H1 (cell line): ENCODE measurements at regions not wholly inside any gene's neighbourhood (a gene's known extent, or its start where the extent isn't known, plus 50 kb on each side); places are given as distances from the start of the nearest gene placed in this dataset.

Experiments
- CTCF ChIA-PET: fragments of 300-600 bp; sonication (Branson Sonifier 250); formaldehyde crosslinking; loops from one replicate; lab custom pipeline; 2021; ENCODE audit not compliant: partially characterized antibody; lab: Charles Lee
- POLR2A ChIA-PET: fragments of 300-600 bp; sonication (Branson Sonifier 250); formaldehyde crosslinking; loops from one replicate; lab custom pipeline; 2021; ENCODE audit warnings: inconsistent platforms; ENCODE audit not compliant: partially characterized antibody; lab: Charles Lee
- DNase-seq, 2 experiments: peaks; one replicate each; pipeline versions ENCODE4 v3.0.0 to v3.0.0-alpha.2; 2010 to 2022; ENCODE audit warnings: low spot score in 2 of 2, low read depth in 1 of 2, mixed read lengths in 1 of 2
- FAIRE-seq: peaks from 2 replicates; lab custom pipeline; 2011; peaks lifted over from hg19 to GRCh38; lab: Jason Lieb, UNC
- H2AFZ ChIP-seq: 2 replicates; pipeline ENCODE4 v1.8.1; 2012; ENCODE audit warnings: low read length, inconsistent platforms
- H2AK5ac ChIP-seq: 2 replicates; pipeline ENCODE4 v1.6.1; 2013; ENCODE audit warnings: low read depth, low read length
- H2BK120ac ChIP-seq: replicated peaks from 2 replicates; pipeline ENCODE3; 2013; ENCODE audit warnings: low read depth, low read length, inconsistent platforms
- H2BK12ac ChIP-seq: 2 replicates; pipeline ENCODE4 v1.6.1; 2013; ENCODE audit warnings: low read depth, low read length
- H2BK15ac ChIP-seq: 2 replicates; pipeline ENCODE4 v1.6.1; 2013; ENCODE audit warnings: low read length
- H2BK20ac ChIP-seq: 2 replicates; pipeline ENCODE4 v1.6.1; 2013; ENCODE audit warnings: low read length
- H2BK5ac ChIP-seq: 2 replicates; pipeline ENCODE4 v1.6.1; 2013; ENCODE audit warnings: low read depth, low read length
- H3K14ac ChIP-seq: 2 replicates; pipeline ENCODE4 v1.6.1; 2013; ENCODE audit warnings: inconsistent platforms; ENCODE audit not compliant: insufficient read length
- H3K18ac ChIP-seq: 2 replicates; pipeline ENCODE4 v1.6.1; 2013; ENCODE audit warnings: low read length; ENCODE audit errors: extremely low read depth
- H3K23ac ChIP-seq: 2 replicates; pipeline ENCODE4 v1.6.1; 2013; ENCODE audit warnings: inconsistent platforms; ENCODE audit not compliant: insufficient read length
- H3K23me2 ChIP-seq: 2 replicates; pipeline ENCODE4 v1.6.1; 2013; ENCODE audit warnings: low read depth, low read length
- H3K27ac ChIP-seq: 2 replicates; pipeline ENCODE4 v1.6.1; 2011; ENCODE audit warnings: low read depth, low read length, inconsistent platforms
- H3K27me3 ChIP-seq, 4 experiments: replicated peaks in 1 of 4; 1 replicate in 1 of 4; 2 replicates in 3 of 4; pipeline versions ENCODE4 v1.6.1 to v1.8.1; 2011 to 2013; ENCODE audit warnings: low read length in 3 of 4, mild to moderate bottlenecking in 3 of 4, inconsistent platforms in 2 of 4, mixed read lengths in 2 of 4, moderate library complexity in 1 of 4; ENCODE audit not compliant: control insufficient read depth in 3 of 4, insufficient read depth in 3 of 4; ENCODE audit errors: extremely low read depth in 1 of 4
- H3K36me3 ChIP-seq, 4 experiments: 2 replicates each; pipeline versions ENCODE4 v1.6.1 to v1.8.1; 2011 to 2013; ENCODE audit warnings: mild to moderate bottlenecking in 4 of 4, low read length in 3 of 4, moderate library complexity in 2 of 4, control low read depth in 1 of 4, inconsistent platforms in 1 of 4; ENCODE audit not compliant: insufficient read depth in 4 of 4, control insufficient read depth in 2 of 4
- H3K4ac ChIP-seq: replicated peaks from 2 replicates; pipeline ENCODE3; 2013; ENCODE audit warnings: low read length, low read depth, mixed read lengths, inconsistent platforms; ENCODE audit not compliant: insufficient read length
- H3K4me1 ChIP-seq, 4 experiments: replicated peaks in 1 of 4; 1 replicate in 1 of 4; 2 replicates in 3 of 4; pipeline versions ENCODE4 v1.6.1 to v1.8.1; 2011 to 2013; ENCODE audit warnings: low read length in 3 of 4, inconsistent platforms in 2 of 4, mixed read lengths in 1 of 4; ENCODE audit not compliant: insufficient read depth in 4 of 4, control insufficient read depth in 3 of 4
- H3K4me2 ChIP-seq, 2 experiments: 2 replicates each; pipeline versions ENCODE4 v1.6.1 to v1.8.1; 2011 to 2013; ENCODE audit warnings: low read depth in 2 of 2, low read length in 2 of 2, control low read depth in 1 of 2, inconsistent platforms in 1 of 2, mild to moderate bottlenecking in 1 of 2; ENCODE audit not compliant: insufficient read depth in 1 of 2
- H3K4me3 ChIP-seq, 4 experiments: fragments of 200-600, 300-600 bp in 1 of 4; sonication (generic), shearing (Covaris generic), sonication (Bioruptor Twin) in 1 of 4; 2 replicates each; pipeline versions ENCODE4 v1.5.1 to v1.8.1; 2011 to 2016; ENCODE audit warnings: low read length in 4 of 4, low read depth in 3 of 4, control low read depth in 2 of 4, inconsistent platforms in 2 of 4, mild to moderate bottlenecking in 2 of 4, mixed read lengths in 1 of 4, moderate library complexity in 1 of 4; ENCODE audit not compliant: insufficient read depth in 2 of 4; ENCODE audit errors: extremely low read depth in 1 of 4
- H3K56ac ChIP-seq: replicated peaks from 2 replicates; pipeline ENCODE3; 2013; ENCODE audit warnings: low read depth, mild to moderate bottlenecking, mixed read lengths, low read length, inconsistent platforms; ENCODE audit not compliant: insufficient read length
- H3K79me1 ChIP-seq: 2 replicates; pipeline ENCODE4 v1.6.1; 2013; ENCODE audit warnings: low read depth, low read length, control low read depth
- H3K79me2 ChIP-seq, 2 experiments: 2 replicates each; pipeline versions ENCODE4 v1.6.1 to v1.8.1; 2012 to 2013; ENCODE audit warnings: low read length in 2 of 2, mild to moderate bottlenecking in 2 of 2, inconsistent platforms in 1 of 2; ENCODE audit not compliant: insufficient read depth in 2 of 2, control insufficient read depth in 1 of 2
- H3K9ac ChIP-seq, 4 experiments: replicated peaks in 1 of 4; 1 replicate in 1 of 4; 2 replicates in 3 of 4; pipeline versions ENCODE4 v1.6.1 to v1.8.1; 2011 to 2013; ENCODE audit warnings: low read depth in 3 of 4, low read length in 3 of 4, control low read depth in 2 of 4, mild to moderate bottlenecking in 2 of 4, moderate library complexity in 2 of 4, inconsistent platforms in 1 of 4; ENCODE audit errors: extremely low read depth in 1 of 4
- H3K9me3 ChIP-seq, 2 experiments: 2 replicates each; pipeline versions ENCODE4 v1.6.1 to v1.8.1; 2012 to 2013; ENCODE audit warnings: mild to moderate bottlenecking in 2 of 2, moderate library complexity in 2 of 2, control low read depth in 1 of 2, inconsistent platforms in 1 of 2, low read depth in 1 of 2, low read length in 1 of 2, mixed read lengths in 1 of 2; ENCODE audit not compliant: insufficient read depth in 2 of 2
- H4K20me1 ChIP-seq, 2 experiments: replicated peaks in 1 of 2; 2 replicates each; pipeline versions ENCODE3 to v1.8.1; 2011 to 2013; ENCODE audit warnings: inconsistent platforms in 2 of 2, low read length in 2 of 2, mild to moderate bottlenecking in 1 of 2; ENCODE audit not compliant: insufficient read depth in 2 of 2, control insufficient read depth in 1 of 2
- H4K5ac ChIP-seq: 2 replicates; pipeline ENCODE4 v1.6.1; 2013; ENCODE audit warnings: low read length, low read depth, mixed read lengths, inconsistent platforms; ENCODE audit not compliant: insufficient read length
- H4K8ac ChIP-seq: 2 replicates; pipeline ENCODE4 v1.8.0; 2013; ENCODE audit warnings: mild to moderate bottlenecking, moderate library complexity, low read length, inconsistent platforms; ENCODE audit not compliant: insufficient read depth; ENCODE audit errors: extremely low read depth
- H4K91ac ChIP-seq: replicated peaks from 2 replicates; pipeline ENCODE3; 2013; ENCODE audit warnings: low read length, mixed read lengths, inconsistent platforms; ENCODE audit not compliant: insufficient read length
- ASH2L ChIP-seq: fragments of 200-600, 300-600 bp; sonication (generic); IDR thresholded peaks from one replicate; pipeline ENCODE4 v1.7.1; 2017; ENCODE audit warnings: low read length
- CHD1 ChIP-seq: IDR thresholded peaks from 2 replicates; pipeline ENCODE4 v1.6.1; 2012; ENCODE audit warnings: low read depth, low read length, improper control_type of control experiment
- CHD2 ChIP-seq: IDR thresholded peaks from 2 replicates; pipeline ENCODE4 v1.6.1; 2012; ENCODE audit warnings: low read length, improper control_type of control experiment
- CREB1 ChIP-seq: IDR thresholded peaks from 2 replicates; pipeline ENCODE4 v1.6.1; 2012; ENCODE audit warnings: inconsistent platforms
- MAX ChIP-seq: IDR thresholded peaks from 2 replicates; pipeline ENCODE4 v1.6.1; 2012; ENCODE audit warnings: inconsistent platforms
- NANOG ChIP-seq: IDR thresholded peaks from 2 replicates; pipeline ENCODE4 v1.6.1; 2011; ENCODE audit warnings: low read length, low read depth, mild to moderate bottlenecking, inconsistent platforms; ENCODE audit not compliant: insufficient read depth, poor library complexity, severe bottlenecking
- SP1 ChIP-seq: IDR thresholded peaks from 2 replicates; pipeline ENCODE4 v1.6.1; 2011; ENCODE audit warnings: low read depth, low read length
- SRF ChIP-seq: IDR thresholded peaks from 2 replicates; pipeline ENCODE4 v1.6.1; 2011; ENCODE audit warnings: mild to moderate bottlenecking, low read depth, low read length, moderate library complexity
- YY1 ChIP-seq: IDR thresholded peaks from 2 replicates; pipeline ENCODE4 v1.6.1; 2011; ENCODE audit warnings: low read depth, mild to moderate bottlenecking, low read length
- WGBS, 2 experiments: shearing (Covaris generic) in 1 of 2; methylation state at CpG; one replicate each; pipeline versions ENCODE4 v1.1.6 to v1.1.7; 2013 to 2015; ENCODE audit warnings: low lambda C conversion rate in 2 of 2, mixed read lengths in 2 of 2, inconsistent platforms in 1 of 2, low coverage in 1 of 2, missing lambda C conversion rate in 1 of 2; ENCODE audit not compliant: insufficient replicate concordance in 2 of 2, insufficient coverage in 1 of 2, insufficient read length in 1 of 2; ENCODE audit errors: extremely low coverage in 1 of 2, missing lambda C conversion rate in 1 of 2; 5-methylcytosine and 5-hydroxymethylcytosine counted together

- no peak overlapping the region for H2BK120ac ChIP-seq
- CTCF ChIA-PET, result interaction anchor here (0.5 to 1.1 kb wide), 4 partner anchors 11 to 369 kb away, joined by 3 read pairs; no protein-coding TSS in a partner anchor
- H4K5ac ChIP-seq, result no peak overlapping the region
- no peak overlapping the region for H2BK5ac ChIP-seq
- POLR2A ChIA-PET, result no interaction called here
- H4K20me1 ChIP-seq, result no peaks in the 10 kb centered on the region
- no peak overlapping the region for H3K18ac ChIP-seq
- no peak overlapping the region for H4K8ac ChIP-seq
- DNase-seq (no peak), FAIRE-seq (no peak)
- no peaks in the 10 kb centered on the region for H3K36me3 ChIP-seq
- H3K14ac ChIP-seq, result no peak overlapping the region
- 89% methylated on average over 7 of the region's 7 CpGs; no CpG with 5 or more reads in 1 of the 2 experiments for WGBS, 2 experiments
- TF ChIP-seq ASH2L (no peak), MAX (no peak), CHD2 (no peak), SP1 (no peak), YY1 (no peak), SRF (no peak), CHD1 (no peak), NANOG (no peak), CREB1 (no peak)
- H3K79me1 ChIP-seq, result no peaks in the 10 kb centered on the region
- no peaks in the 10 kb centered on the region for H3K23me2 ChIP-seq
- no peak overlapping the region for H3K27ac ChIP-seq
- H3K4me1 ChIP-seq, result peaks cover 0 to 3% (median 0%) of the 10 kb centered on the region in 4 experiments; a peak in 1 of 7 replicates
- H4K91ac ChIP-seq, result peak overlapping the region; percentile 37
- H2BK15ac ChIP-seq, result 0 out of 2 replicates have a peak overlapping the region, but pooled peaks have one; percentile 19
- H2BK12ac ChIP-seq, result no peak overlapping the region
- H2BK20ac ChIP-seq, result no peak overlapping the region
- no peak overlapping the region for H2AK5ac ChIP-seq
- H3K9me3 ChIP-seq, result 0 out of 4 replicates have a peak, but pooled peaks cover 0 to 2% of the 10 kb centered on the region in 2 experiments
- H3K4ac ChIP-seq, result no peak overlapping the region
- no peak overlapping the region for H3K23ac ChIP-seq
- no peaks in the 10 kb centered on the region for H3K79me2 ChIP-seq
- H3K4me3 ChIP-seq, result no peak overlapping the region
- H3K4me2 ChIP-seq, result no peak overlapping the region
- no peak overlapping the region for H3K56ac ChIP-seq
- no peak overlapping the region for H3K9ac ChIP-seq
- H2AFZ ChIP-seq, result no peak overlapping the region
- H3K27me3 ChIP-seq, result no peaks in the 10 kb centered on the region
These were observed 136.7 kb upstream of the WSCD1 start for GRCh38 chr17:5933430-5933829.
